OCI-LY1 (cell line): ENCODE measurements at regions not wholly inside any gene's neighbourhood (a gene's known extent, or its start where the extent isn't known, plus 50 kb on each side); places are given as distances from the start of the nearest gene placed in this dataset.

Experiments
- H2AFZ ChIP-seq: fragments of 200-600 bp; sonication (generic), shearing (Covaris generic); 2 replicates; pipeline ENCODE4 v1.6.0; 2014; ENCODE audit warnings: antibody characterized with exemption, mild to moderate bottlenecking, low read length
- H3F3A ChIP-seq: fragments of 200-600 bp; sonication (generic), shearing (Covaris generic); 2 replicates; pipeline ENCODE4 v1.6.0; 2014; ENCODE audit warnings: mild to moderate bottlenecking, antibody characterized with exemption, low read length, moderate library complexity; ENCODE audit not compliant: insufficient read depth
- H3K27ac ChIP-seq: fragments of 200-600 bp; sonication (generic); 2 replicates; pipeline ENCODE4 v1.5.1; 2014; ENCODE audit warnings: low read length, mixed run types, mild to moderate bottlenecking, low read depth; ENCODE audit not compliant: poor library complexity, severe bottlenecking
- H3K27me3 ChIP-seq: fragments of 200-600 bp; sonication (generic); 2 replicates; pipeline ENCODE4 v1.6.0; 2014; ENCODE audit warnings: antibody characterized with exemption, mild to moderate bottlenecking, low read length, moderate library complexity; ENCODE audit not compliant: insufficient read depth
- H3K36me3 ChIP-seq: fragments of 200-600 bp; sonication (generic); 2 replicates; pipeline ENCODE4 v1.6.1; 2014; ENCODE audit warnings: mild to moderate bottlenecking, antibody characterized with exemption, low read length, moderate library complexity, mixed read lengths; ENCODE audit not compliant: insufficient read depth
- H3K4me1 ChIP-seq: fragments of 200-600 bp; sonication (generic); 2 replicates; pipeline ENCODE4 v1.5.1; 2014; ENCODE audit warnings: mild to moderate bottlenecking, low read length, moderate library complexity; ENCODE audit not compliant: insufficient read depth, severe bottlenecking
- H3K4me2 ChIP-seq: fragments of 200-600 bp; sonication (generic), shearing (Covaris generic); 2 replicates; pipeline ENCODE4 v1.6.1; 2014; ENCODE audit warnings: low read length
- H3K4me3 ChIP-seq: fragments of 200-600 bp; sonication (generic); 2 replicates; pipeline ENCODE4 v1.5.1; 2014; ENCODE audit warnings: low read length, low read depth, mild to moderate bottlenecking, mixed read lengths; ENCODE audit not compliant: poor library complexity, severe bottlenecking
- H3K79me2 ChIP-seq: fragments of 200-600 bp; shearing (Covaris generic); 2 replicates; pipeline ENCODE4 v1.6.1; 2016; ENCODE audit warnings: mixed run types, low read length, mixed read lengths; ENCODE audit not compliant: insufficient read depth
- H3K9ac ChIP-seq: fragments of 200-600 bp; sonication (generic), shearing (Covaris generic); 2 replicates; pipeline ENCODE4 v1.6.1; 2014; ENCODE audit warnings: mild to moderate bottlenecking, low read length, mixed read lengths
- H3K9me2 ChIP-seq: fragments of 200-600 bp; sonication (generic), shearing (Covaris generic); 2 replicates; pipeline ENCODE4 v1.6.1; 2014; ENCODE audit warnings: low read depth, mild to moderate bottlenecking, low read length, mixed read lengths
- H3K9me3 ChIP-seq: fragments of 200-600 bp; shearing (Covaris generic); 2 replicates; pipeline ENCODE4 v1.6.1; 2014; ENCODE audit warnings: low read length, mixed read lengths
- H4K20me1 ChIP-seq: fragments of 200-600 bp; sonication (generic), shearing (Covaris generic); 2 replicates; pipeline ENCODE4 v1.6.0; 2016; ENCODE audit warnings: mild to moderate bottlenecking, low read length; ENCODE audit not compliant: insufficient read depth
- EZH2 ChIP-seq: fragments of 200-600 bp; sonication (generic), shearing (Covaris generic); IDR thresholded peaks from 2 replicates; pipeline ENCODE4 v1.8.0; 2017; ENCODE audit warnings: borderline replicate concordance, mixed run types, mild to moderate bottlenecking, antibody characterized with exemption, low read length, moderate library complexity, mixed read lengths
- TF ChIP-seq, protein P1 (sequence below): fragments of 200-600 bp; sonication (generic), shearing (Covaris generic); IDR thresholded peaks from 2 replicates; pipeline ENCODE4 v1.5.1; 2017; ENCODE audit warnings: mild to moderate bottlenecking, antibody characterized with exemption, low read length, moderate library complexity, mixed read lengths

DNA sequence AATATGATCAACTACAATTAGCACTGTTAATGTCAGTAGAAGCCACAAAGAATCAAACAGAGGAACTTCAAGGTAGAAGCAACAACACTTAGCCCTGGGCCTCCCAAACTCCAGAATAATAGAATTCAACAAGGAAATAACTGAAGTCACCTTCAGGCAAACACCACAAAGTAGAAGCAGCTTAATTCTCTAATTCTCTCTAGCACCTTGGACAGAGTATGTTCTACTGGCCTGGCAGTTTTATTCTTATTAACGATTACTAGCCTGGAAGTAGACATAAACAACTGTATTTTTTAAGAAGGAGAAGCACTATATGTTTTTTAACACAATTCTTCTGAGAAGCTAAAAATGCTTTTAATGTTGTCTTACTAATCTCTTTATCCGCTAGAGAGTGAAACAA is 911.9 kb downstream of the DTWD2 start:
- TF ChIP-seq EZH2: no peak
- TF ChIP-seq, protein P1, sequence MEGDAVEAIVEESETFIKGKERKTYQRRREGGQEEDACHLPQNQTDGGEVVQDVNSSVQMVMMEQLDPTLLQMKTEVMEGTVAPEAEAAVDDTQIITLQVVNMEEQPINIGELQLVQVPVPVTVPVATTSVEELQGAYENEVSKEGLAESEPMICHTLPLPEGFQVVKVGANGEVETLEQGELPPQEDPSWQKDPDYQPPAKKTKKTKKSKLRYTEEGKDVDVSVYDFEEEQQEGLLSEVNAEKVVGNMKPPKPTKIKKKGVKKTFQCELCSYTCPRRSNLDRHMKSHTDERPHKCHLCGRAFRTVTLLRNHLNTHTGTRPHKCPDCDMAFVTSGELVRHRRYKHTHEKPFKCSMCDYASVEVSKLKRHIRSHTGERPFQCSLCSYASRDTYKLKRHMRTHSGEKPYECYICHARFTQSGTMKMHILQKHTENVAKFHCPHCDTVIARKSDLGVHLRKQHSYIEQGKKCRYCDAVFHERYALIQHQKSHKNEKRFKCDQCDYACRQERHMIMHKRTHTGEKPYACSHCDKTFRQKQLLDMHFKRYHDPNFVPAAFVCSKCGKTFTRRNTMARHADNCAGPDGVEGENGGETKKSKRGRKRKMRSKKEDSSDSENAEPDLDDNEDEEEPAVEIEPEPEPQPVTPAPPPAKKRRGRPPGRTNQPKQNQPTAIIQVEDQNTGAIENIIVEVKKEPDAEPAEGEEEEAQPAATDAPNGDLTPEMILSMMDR: no peak
- Histone ChIP-seq H3K4me2 (no peak overlapping the region), H3K9ac (no peak overlapping the region), H3F3A (no peaks in the 10 kb centered on the region), H3K9me2 (no peaks in the 10 kb centered on the region), H2AFZ (no peak overlapping the region), H3K79me2 (no peaks in the 10 kb centered on the region), H3K36me3 (no peaks in the 10 kb centered on the region), H3K27ac (no peak overlapping the region), H3K9me3 (no peaks in the 10 kb centered on the region), H3K4me1 (no peaks in the 10 kb centered on the region), H3K27me3 (no peaks in the 10 kb centered on the region), H3K4me3 (no peak overlapping the region), H4K20me1 (no peaks in the 10 kb centered on the region)

DNA sequence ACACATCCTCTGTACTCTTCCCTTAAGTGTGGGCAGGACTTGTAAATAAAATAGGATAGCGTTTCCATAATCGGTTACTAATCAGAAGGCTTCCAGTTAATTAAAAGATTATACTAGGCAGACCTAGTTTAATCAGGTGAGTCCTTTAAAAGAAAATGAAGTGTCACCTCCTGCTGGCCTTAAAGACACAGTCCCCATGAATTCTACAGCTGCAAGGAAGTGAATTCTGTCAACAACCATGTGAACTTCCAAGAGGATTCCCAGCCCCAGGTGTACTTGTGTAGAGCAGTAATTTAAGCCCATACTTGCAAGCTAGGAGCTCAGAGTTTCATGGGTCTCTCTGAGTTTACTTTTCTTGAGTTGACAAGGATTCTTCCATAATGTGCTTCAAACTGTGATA is 918.3 kb downstream of the DTWD2 start:
- Histone ChIP-seq H3F3A (no peaks in the 10 kb centered on the region), H3K27ac (no peak overlapping the region), H3K4me2 (no peak overlapping the region), H2AFZ (no peak overlapping the region), H3K4me3 (no peak overlapping the region), H3K4me1 (no peaks in the 10 kb centered on the region), H3K36me3 (no peaks in the 10 kb centered on the region), H4K20me1 (no peaks in the 10 kb centered on the region), H3K9ac (no peak overlapping the region), H3K9me2 (no peaks in the 10 kb centered on the region), H3K9me3 (no peaks in the 10 kb centered on the region), H3K79me2 (no peaks in the 10 kb centered on the region), H3K27me3 (no peaks in the 10 kb centered on the region)
- TF ChIP-seq, protein P1: no peak
- TF ChIP-seq EZH2: no peak

DNA sequence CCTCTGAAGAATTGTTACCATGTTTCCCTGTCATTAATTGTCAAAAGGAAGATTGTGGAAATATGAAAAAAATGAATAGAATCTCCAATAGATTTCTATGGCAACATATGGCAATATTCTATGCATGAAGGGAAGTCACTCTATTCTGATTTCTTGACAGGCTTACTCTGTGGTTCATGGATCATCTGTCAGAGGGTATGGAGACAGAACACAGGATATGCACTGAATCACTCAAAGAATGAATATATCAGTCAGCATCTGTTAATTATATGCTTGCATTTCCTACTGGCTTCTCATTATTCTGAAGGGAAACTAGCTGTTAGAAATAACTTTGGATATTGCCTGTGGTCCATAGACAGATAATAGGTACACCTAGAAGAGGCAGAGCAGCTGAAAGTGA is 918.9 kb downstream of the DTWD2 start:
- H4K20me1 ChIP-seq: no peaks in the 10 kb centered on the region
- H3K4me1 ChIP-seq: no peaks in the 10 kb centered on the region
- H3K79me2 ChIP-seq: no peaks in the 10 kb centered on the region
- no peak overlapping the region for H3K4me2 ChIP-seq
- H3K4me3 ChIP-seq: no peak overlapping the region
- no peaks in the 10 kb centered on the region for H3K9me2 ChIP-seq
- no peak overlapping the region for H2AFZ ChIP-seq
- H3K9ac ChIP-seq: no peak overlapping the region
- TF ChIP-seq EZH2: no peak
- TF ChIP-seq, protein P1: no peak
- H3K27me3 ChIP-seq: no peaks in the 10 kb centered on the region
- H3F3A ChIP-seq: no peaks in the 10 kb centered on the region
- no peaks in the 10 kb centered on the region for H3K9me3 ChIP-seq
- H3K36me3 ChIP-seq: no peaks in the 10 kb centered on the region
- no peak overlapping the region for H3K27ac ChIP-seq
